Vagina (tissue), 2 donors: ENCODE measurements at regions not wholly inside any gene's neighbourhood (a gene's known extent, or its start where the extent isn't known, plus 50 kb on each side); places are given as distances from the start of the nearest gene placed in this dataset.
"Not testable (repeated sequence)": the region's sequence is repeated elsewhere in the genome, so short reads cannot be mapped to it uniquely, and the experiment has no call there.

Experiments
- DNase-seq, 2 donors: peaks; one replicate each; pipeline ENCODE4 v3.0.0-alpha.2; 2017; ENCODE audit errors: extremely low spot score in 2 of 2
- H3K27ac ChIP-seq: fragments of 200-600 bp; sonication (generic); one replicate; pipeline ENCODE4 v1.5.1; 2019
- H3K27me3 ChIP-seq: fragments of 200-600 bp; sonication (generic); one replicate; pipeline ENCODE4 v1.5.1; 2019
- H3K36me3 ChIP-seq, 2 donors: fragments of 200-600 bp; sonication (generic); one replicate each; pipeline ENCODE4 v1.5.1; 2017 to 2019
- H3K4me1 ChIP-seq: fragments of 200-600 bp; sonication (generic); one replicate; pipeline ENCODE4 v1.5.1; 2019
- H3K4me3 ChIP-seq, 2 donors: fragments of 200-600 bp; sonication (generic); 1 replicate in 1 of 2; 2 replicates in 1 of 2; pipeline ENCODE4 v1.5.1; 2016 to 2019
- H3K9me3 ChIP-seq: fragments of 200-600 bp; sonication (generic); one replicate; pipeline ENCODE4 v1.5.1; 2019
- POLR2A ChIP-seq, 2 donors: fragments of 450-650 bp; IDR thresholded peaks; one replicate each; pipeline ENCODE4 v1.6.1; 2017; ENCODE audit warnings: antibody characterized with exemption in 2 of 2, mild to moderate bottlenecking in 2 of 2, moderate library complexity in 2 of 2
- POLR2AphosphoS5 ChIP-seq, 2 donors: sonication (generic); formaldehyde crosslinking; IDR thresholded peaks; one replicate each; pipeline ENCODE4 v1.9.0; 2017; ENCODE audit warnings: antibody characterized with exemption in 2 of 2, mild to moderate bottlenecking in 2 of 2, low read depth in 1 of 2; ENCODE audit not compliant: insufficient read depth in 1 of 2
- intact Hi-C: fragments of 100-400 bp; cut with DNase I; formaldehyde crosslinking; loops from one replicate; pipeline ENCODE4 v1.15.1; 2023
- TF ChIP-seq, protein P1 (sequence below), 3 experiments: fragments of 450-650 bp in 2 of 3; fragments of 200-600 bp in 1 of 3; sonication (generic) in 1 of 3; IDR thresholded peaks; one replicate each; pipeline ENCODE4 v1.5.1; 2017 to 2019; ENCODE audit warnings: antibody characterized with exemption in 3 of 3, mild to moderate bottlenecking in 2 of 3, moderate library complexity in 2 of 3

DNA sequence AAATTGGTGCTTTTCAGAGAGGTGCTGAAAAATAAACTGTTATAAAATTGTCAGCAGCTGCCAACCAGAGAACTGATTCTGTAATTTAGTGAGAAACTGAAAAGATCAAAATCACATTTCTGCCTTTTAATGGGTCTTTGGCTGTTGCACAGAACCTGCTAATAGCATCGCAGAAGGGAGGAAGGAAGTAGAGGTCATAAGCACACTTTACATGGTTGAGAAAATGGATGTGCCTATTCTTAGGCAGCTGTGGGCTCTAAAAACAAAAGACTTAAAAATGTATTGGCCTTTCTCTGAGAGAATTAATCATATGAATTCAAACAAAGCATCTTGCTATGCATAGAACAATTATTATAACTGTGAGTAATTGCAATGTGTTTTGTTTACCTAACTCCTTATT lies 1186.9 kb downstream of the DSC3 start:
- no peak for DNase-seq
- no peak overlapping the region for H3K27ac ChIP-seq
- no peaks in the 10 kb centered on the region for H3K9me3 ChIP-seq
- no peaks in the 10 kb centered on the region for H3K4me1 ChIP-seq
- no peaks in the 10 kb centered on the region for H3K27me3 ChIP-seq
- no peaks in the 10 kb centered on the region for H3K36me3 ChIP-seq
- no peak overlapping the region for H3K4me3 ChIP-seq
- intact Hi-C loops: no loop called here
- no peak for TF ChIP-seq POLR2A (IDR thresholded peaks at IDR 0.05)
- TF ChIP-seq, protein P1, sequence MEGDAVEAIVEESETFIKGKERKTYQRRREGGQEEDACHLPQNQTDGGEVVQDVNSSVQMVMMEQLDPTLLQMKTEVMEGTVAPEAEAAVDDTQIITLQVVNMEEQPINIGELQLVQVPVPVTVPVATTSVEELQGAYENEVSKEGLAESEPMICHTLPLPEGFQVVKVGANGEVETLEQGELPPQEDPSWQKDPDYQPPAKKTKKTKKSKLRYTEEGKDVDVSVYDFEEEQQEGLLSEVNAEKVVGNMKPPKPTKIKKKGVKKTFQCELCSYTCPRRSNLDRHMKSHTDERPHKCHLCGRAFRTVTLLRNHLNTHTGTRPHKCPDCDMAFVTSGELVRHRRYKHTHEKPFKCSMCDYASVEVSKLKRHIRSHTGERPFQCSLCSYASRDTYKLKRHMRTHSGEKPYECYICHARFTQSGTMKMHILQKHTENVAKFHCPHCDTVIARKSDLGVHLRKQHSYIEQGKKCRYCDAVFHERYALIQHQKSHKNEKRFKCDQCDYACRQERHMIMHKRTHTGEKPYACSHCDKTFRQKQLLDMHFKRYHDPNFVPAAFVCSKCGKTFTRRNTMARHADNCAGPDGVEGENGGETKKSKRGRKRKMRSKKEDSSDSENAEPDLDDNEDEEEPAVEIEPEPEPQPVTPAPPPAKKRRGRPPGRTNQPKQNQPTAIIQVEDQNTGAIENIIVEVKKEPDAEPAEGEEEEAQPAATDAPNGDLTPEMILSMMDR (IDR thresholded peaks at IDR 0.05): no peak
- no peak for TF ChIP-seq POLR2AphosphoS5 (IDR thresholded peaks at IDR 0.05; ENCODE audit: insufficient read depth in 1 of 2, low read depth in 1 of 2)

DNA sequence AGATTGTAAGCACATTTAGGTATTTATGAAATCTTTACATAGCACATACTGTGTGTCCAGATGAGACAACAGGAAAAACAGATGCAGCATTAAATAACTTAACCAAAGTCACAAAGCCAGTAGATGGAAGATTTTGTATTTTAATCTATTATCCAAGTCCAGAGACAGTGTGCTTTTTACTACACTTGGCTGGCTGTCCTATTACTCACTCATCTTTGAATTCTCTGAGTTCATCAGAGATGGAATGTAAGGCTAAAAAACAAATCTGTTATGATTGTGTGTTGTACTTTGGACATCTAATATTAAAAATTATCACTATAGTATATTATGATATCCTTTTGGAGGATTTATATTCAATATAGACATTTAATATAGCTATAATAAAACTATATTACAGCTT lies 1189.4 kb downstream of the DSC3 start:
- Histone ChIP-seq H3K4me1 (no peaks in the 10 kb centered on the region), H3K27me3 (no peaks in the 10 kb centered on the region), H3K27ac (no peak overlapping the region), H3K4me3 (no peak overlapping the region), H3K9me3 (no peaks in the 10 kb centered on the region), H3K36me3 (no peaks in the 10 kb centered on the region)
- no peak for DNase-seq
- intact Hi-C loops: no loop called here
- no peak for TF ChIP-seq POLR2A (IDR thresholded peaks at IDR 0.05)

DNA sequence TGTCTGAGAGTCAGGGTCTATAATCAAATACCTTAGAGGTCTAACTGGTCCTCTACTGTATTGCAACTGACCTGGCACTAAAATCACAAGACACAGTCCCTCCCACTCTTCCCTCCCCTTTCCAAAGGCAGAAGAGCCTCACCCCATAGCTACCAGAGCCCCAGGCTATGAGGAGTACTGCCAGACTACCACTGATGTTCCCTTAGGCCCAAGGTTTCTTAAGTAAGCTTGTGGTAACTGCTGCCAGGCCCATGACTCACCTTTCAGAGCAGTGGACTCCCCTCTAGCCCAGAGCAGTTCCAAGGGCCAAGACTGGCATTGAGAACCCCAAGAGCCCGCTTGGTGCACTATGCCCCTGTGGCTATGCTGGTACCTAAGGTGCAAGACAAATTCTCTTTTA lies 1193.4 kb downstream of the DSC3 start:
- H3K4me1 ChIP-seq: no peaks in the 10 kb centered on the region
- no peak overlapping the region for H3K27ac ChIP-seq
- no peaks in the 10 kb centered on the region for H3K36me3 ChIP-seq
- intact Hi-C loops: no loop called here
- no peaks in the 10 kb centered on the region for H3K9me3 ChIP-seq
- DNase-seq: no peak
- TF ChIP-seq POLR2A (IDR thresholded peaks at IDR 0.05): no peak
- TF ChIP-seq, protein P1 (IDR thresholded peaks at IDR 0.05): no peak
- TF ChIP-seq POLR2AphosphoS5 (IDR thresholded peaks at IDR 0.05; ENCODE audit: insufficient read depth in 1 of 2, low read depth in 1 of 2): no peak
- no peaks in the 10 kb centered on the region for H3K27me3 ChIP-seq
- H3K4me3 ChIP-seq: no peak overlapping the region

DNA sequence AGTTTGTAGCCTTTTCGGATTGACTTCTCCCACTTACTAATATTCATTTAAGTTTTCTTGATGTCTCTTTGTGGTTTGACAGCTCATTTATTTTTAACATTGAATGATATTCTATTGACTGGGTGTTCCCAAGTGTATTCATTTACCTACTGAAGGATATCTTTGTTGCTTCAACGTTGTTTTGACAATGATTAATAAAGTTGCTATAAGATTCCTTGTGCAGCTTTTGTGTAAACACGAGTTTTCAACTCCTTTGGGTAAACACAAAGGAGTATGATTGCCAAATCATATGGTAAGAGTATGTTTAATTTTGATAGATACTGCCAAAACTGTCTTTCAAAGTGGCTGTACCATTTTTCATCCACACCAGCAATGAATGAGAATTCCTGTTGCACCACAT lies 1200.9 kb downstream of the DSC3 start:
- Histone ChIP-seq H3K9me3 (no peaks in the 10 kb centered on the region), H3K4me3 (no peak overlapping the region), H3K27me3 (no peaks in the 10 kb centered on the region), H3K27ac (no peak overlapping the region), H3K36me3 (no peaks in the 10 kb centered on the region), H3K4me1 (no peaks in the 10 kb centered on the region)
- intact Hi-C loops: no loop called here
- no peak for TF ChIP-seq POLR2AphosphoS5 (IDR thresholded peaks at IDR 0.05; ENCODE audit: insufficient read depth in 1 of 2, low read depth in 1 of 2)
- no peak for TF ChIP-seq POLR2A (IDR thresholded peaks at IDR 0.05)
- TF ChIP-seq, protein P1 (IDR thresholded peaks at IDR 0.05): no peak
- no peak for DNase-seq

DNA sequence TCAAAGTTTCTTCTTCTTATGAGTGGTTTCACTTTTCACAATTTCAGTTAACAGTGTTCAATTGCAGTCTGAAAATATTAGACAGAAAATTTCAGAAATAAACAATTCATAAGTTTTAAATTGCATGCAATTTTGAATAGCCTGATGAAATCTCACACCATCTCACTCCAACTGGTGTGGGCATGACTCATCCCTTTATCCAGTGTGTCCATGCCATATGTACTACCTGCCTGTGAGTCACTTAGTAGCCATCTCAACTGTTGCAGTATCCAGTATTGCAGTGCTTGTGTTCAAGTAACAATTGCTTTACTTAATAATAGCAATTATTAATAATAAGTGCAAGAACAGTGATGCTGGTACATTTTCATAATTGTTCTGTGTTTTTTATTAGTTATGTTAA lies 1202.5 kb downstream of the DSC3 start:
- DNase-seq: no peak
- Histone ChIP-seq H3K27me3 (no peaks in the 10 kb centered on the region), H3K9me3 (no peaks in the 10 kb centered on the region), H3K27ac (no peak overlapping the region), H3K4me1 (no peaks in the 10 kb centered on the region), H3K36me3 (no peaks in the 10 kb centered on the region), H3K4me3 (no peak overlapping the region)
- TF ChIP-seq POLR2AphosphoS5 (IDR thresholded peaks at IDR 0.05; ENCODE audit: insufficient read depth in 1 of 2, low read depth in 1 of 2): no peak
- TF ChIP-seq, protein P1 (IDR thresholded peaks at IDR 0.05): no peak
- no peak for TF ChIP-seq POLR2A (IDR thresholded peaks at IDR 0.05)
- intact Hi-C loops: no loop called here

DNA sequence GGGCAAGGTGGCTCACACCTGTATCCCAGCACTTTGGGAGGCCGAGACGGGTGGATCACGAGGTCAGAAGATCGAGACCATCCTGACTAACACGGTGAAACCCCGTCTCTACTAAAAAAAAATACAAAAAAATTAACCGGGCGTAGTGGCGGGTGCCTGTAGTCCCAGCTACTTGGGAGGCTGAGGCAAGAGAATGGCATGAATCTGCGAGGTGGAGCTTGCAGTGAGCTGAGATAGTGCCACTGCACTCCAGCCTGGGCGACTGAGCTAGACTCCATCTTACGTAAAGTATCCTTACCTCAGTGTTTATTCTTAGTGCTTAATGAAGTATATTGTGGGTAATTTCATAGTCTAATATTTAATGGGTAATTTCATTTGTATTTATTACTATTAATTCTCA lies 1203.6 kb downstream of the DSC3 start:
- H3K36me3 ChIP-seq, intact Hi-C loops, H3K4me1 ChIP-seq, H3K9me3 ChIP-seq, H3K27ac ChIP-seq, DNase-seq, H3K27me3 ChIP-seq, H3K4me3 ChIP-seq: not testable (repeated sequence)
